Astrocyte (in vitro differentiated cells and primary cell): ENCODE measurements at regions not wholly inside any gene's neighbourhood (a gene's known extent, or its start where the extent isn't known, plus 50 kb on each side); places are given as distances from the start of the nearest gene placed in this dataset.
A peak's percentile ranks its signal among the peaks of the same experiment; 100 is the strongest.

ENCODE experiments used
- DNase-seq: peaks from one replicate; pipeline ENCODE4 v3.0.0-alpha.2; 2010; ENCODE audit warnings: low read depth
- FAIRE-seq: peaks from 2 replicates; lab custom pipeline; 2011; peaks lifted over from hg19 to GRCh38; lab: Jason Lieb, UNC
- H2AFZ ChIP-seq: 2 replicates; pipeline ENCODE4 v1.6.0; 2012; ENCODE audit warnings: low read depth, low read length, inconsistent platforms
- H3K27ac ChIP-seq: 2 replicates; pipeline ENCODE4 v1.5.1; 2011; ENCODE audit warnings: low read depth, low read length, inconsistent platforms
- H3K27me3 ChIP-seq: 2 replicates; pipeline ENCODE4 v1.6.0; 2011; ENCODE audit warnings: low read length, inconsistent platforms; ENCODE audit not compliant: insufficient read depth
- H3K36me3 ChIP-seq: 2 replicates; pipeline ENCODE4 v1.5.1; 2011; ENCODE audit warnings: low read length, inconsistent platforms; ENCODE audit not compliant: insufficient read depth
- H3K4me1 ChIP-seq: 2 replicates; pipeline ENCODE4 v1.5.1; 2011; ENCODE audit warnings: low read length, inconsistent platforms; ENCODE audit not compliant: insufficient read depth
- H3K4me2 ChIP-seq: 2 replicates; pipeline ENCODE4 v1.6.0; 2012; ENCODE audit warnings: low read length, inconsistent platforms
- H3K4me3 ChIP-seq: 2 replicates; pipeline ENCODE4 v1.5.1; 2011; ENCODE audit warnings: low read depth, mild to moderate bottlenecking, low read length, inconsistent platforms; ENCODE audit not compliant: insufficient read depth
- H3K79me2 ChIP-seq: 2 replicates; pipeline ENCODE4 v1.6.0; 2012; ENCODE audit warnings: mild to moderate bottlenecking, low read length, inconsistent platforms; ENCODE audit not compliant: insufficient read depth
- H3K9ac ChIP-seq: 2 replicates; pipeline ENCODE4 v1.6.0; 2012; ENCODE audit warnings: mild to moderate bottlenecking, low read length, inconsistent platforms
- H3K9me3 ChIP-seq: 2 replicates; pipeline ENCODE4 v1.5.1; 2012; ENCODE audit warnings: low read depth, mild to moderate bottlenecking, low read length, inconsistent platforms; ENCODE audit not compliant: insufficient read depth
- H4K20me1 ChIP-seq: 2 replicates; pipeline ENCODE4 v1.6.0; 2012; ENCODE audit warnings: low read length, inconsistent platforms; ENCODE audit not compliant: insufficient read depth
- H3K27ac Mint-ChIP-seq: one replicate; pipeline ENCODE4 v1.8.0; 2021; ENCODE audit warnings: mild to moderate bottlenecking, mixed read lengths; ENCODE audit not compliant: unreplicated experiment
- H3K27me3 Mint-ChIP-seq: one replicate; pipeline ENCODE4 v1.8.0; 2021; ENCODE audit warnings: low read depth, mixed read lengths; ENCODE audit not compliant: unreplicated experiment
- H3K36me3 Mint-ChIP-seq: one replicate; pipeline ENCODE4 v1.8.0; 2021; ENCODE audit warnings: low read depth, mixed read lengths; ENCODE audit not compliant: unreplicated experiment
- H3K4me1 Mint-ChIP-seq: one replicate; pipeline ENCODE4 v1.8.0; 2021; ENCODE audit warnings: low read depth, mixed read lengths; ENCODE audit not compliant: unreplicated experiment
- H3K4me3 Mint-ChIP-seq: one replicate; pipeline ENCODE4 v1.8.0; 2021; ENCODE audit warnings: mild to moderate bottlenecking, moderate library complexity, mixed read lengths; ENCODE audit not compliant: unreplicated experiment
- H3K9me3 Mint-ChIP-seq: one replicate; pipeline ENCODE4 v1.8.0; 2021; ENCODE audit warnings: mild to moderate bottlenecking, mixed read lengths; ENCODE audit not compliant: unreplicated experiment
- CTCF ChIP-seq: IDR thresholded peaks from 2 replicates; pipeline ENCODE4 v1.5.1; 2011; ENCODE audit warnings: low read depth, mild to moderate bottlenecking, inconsistent platforms, low read length, moderate library complexity; ENCODE audit not compliant: insufficient read depth
- EZH2 ChIP-seq: IDR thresholded peaks from 2 replicates; pipeline ENCODE4 v1.6.1; 2012; ENCODE audit warnings: mild to moderate bottlenecking, low read length, inconsistent platforms; ENCODE audit not compliant: insufficient read depth

- H3K4me3 Mint-ChIP-seq = no peak overlapping the region
- no peaks in the 10 kb centered on the region for H3K27me3 Mint-ChIP-seq
- Histone ChIP-seq H3K79me2 (no peaks in the 10 kb centered on the region), H3K36me3 (no peaks in the 10 kb centered on the region), H3K9me3 (no peaks in the 10 kb centered on the region), H4K20me1 (no peaks in the 10 kb centered on the region), H2AFZ (no peak overlapping the region), H3K9ac (no peak overlapping the region), H3K4me2 (no peak overlapping the region), H3K27me3 (no peaks in the 10 kb centered on the region), H3K4me3 (no peak overlapping the region), H3K27ac (peak overlapping the region; percentile 8), H3K4me1 (no peaks in the 10 kb centered on the region)
- TF ChIP-seq EZH2 = no peak
- no peak for TF ChIP-seq CTCF
- peaks cover 7% of the 10 kb centered on the region for H3K4me1 Mint-ChIP-seq
- DNase-seq (peak; percentile 47), FAIRE-seq (peak; percentile 29)
- H3K27ac Mint-ChIP-seq = no peak overlapping the region
- H3K36me3 Mint-ChIP-seq = no peaks in the 10 kb centered on the region
- H3K9me3 Mint-ChIP-seq = no peaks in the 10 kb centered on the region
Measured at GRCh38 chr1:198096390-198096789, 60.4 kb upstream of the NEK7 start.

GRCh38 chr1:198099755-198100154 lies 57.0 kb upstream of the NEK7 start:
- H3K4me3 Mint-ChIP-seq = no peak overlapping the region
- Histone ChIP-seq H3K4me2 (no peak overlapping the region), H3K79me2 (no peaks in the 10 kb centered on the region), H4K20me1 (no peaks in the 10 kb centered on the region), H2AFZ (no peak overlapping the region), H3K27me3 (no peaks in the 10 kb centered on the region), H3K9me3 (no peaks in the 10 kb centered on the region), H3K9ac (no peak overlapping the region), H3K27ac (no peak overlapping the region), H3K4me1 (no peaks in the 10 kb centered on the region), H3K4me3 (no peak overlapping the region), H3K36me3 (no peaks in the 10 kb centered on the region)
- H3K36me3 Mint-ChIP-seq = no peaks in the 10 kb centered on the region
- no peak overlapping the region for H3K27ac Mint-ChIP-seq
- H3K27me3 Mint-ChIP-seq = no peaks in the 10 kb centered on the region
- no peaks in the 10 kb centered on the region for H3K9me3 Mint-ChIP-seq
- TF ChIP-seq CTCF (no peak), EZH2 (no peak)
- DNase-seq = no peak
- peaks cover 14% of the 10 kb centered on the region for H3K4me1 Mint-ChIP-seq
- no peak for FAIRE-seq

- no peak overlapping the region for H2AFZ ChIP-seq
Measured at GRCh38 chr1:198101716-198102453, 54.9 kb upstream of the NEK7 start.

More at GRCh38 chr1:198101716-198102453, 54.9 kb upstream of the NEK7 start:
- no peaks in the 10 kb centered on the region for H4K20me1 ChIP-seq
- no peak overlapping the region for H3K27ac Mint-ChIP-seq
- H3K27ac ChIP-seq = no peak overlapping the region
- DNase-seq = no peak
- H3K4me3 Mint-ChIP-seq = no peak overlapping the region
- no peaks in the 10 kb centered on the region for H3K79me2 ChIP-seq
- no peaks in the 10 kb centered on the region for H3K27me3 ChIP-seq
- H3K9me3 Mint-ChIP-seq = no peaks in the 10 kb centered on the region
- H3K36me3 ChIP-seq = no peaks in the 10 kb centered on the region
- TF ChIP-seq CTCF (no peak), EZH2 (no peak)
- FAIRE-seq = peak; percentile 41
- H3K27me3 Mint-ChIP-seq = no peaks in the 10 kb centered on the region
- H3K9me3 ChIP-seq = no peaks in the 10 kb centered on the region
- H3K4me3 ChIP-seq = no peak overlapping the region
- H3K4me2 ChIP-seq = peak overlapping the region; percentile 3
- H3K4me1 Mint-ChIP-seq = peaks cover 14% of the 10 kb centered on the region
- no peaks in the 10 kb centered on the region for H3K4me1 ChIP-seq
- H3K36me3 Mint-ChIP-seq = no peaks in the 10 kb centered on the region
- no peak overlapping the region for H3K9ac ChIP-seq
